HepG2 (cell line): ENCODE measurements at regions not wholly inside any gene's neighbourhood (a gene's known extent, or its start where the extent isn't known, plus 50 kb on each side); places are given as distances from the start of the nearest gene placed in this dataset.

ENCODE experiments used
- CCAR2 ChIP-seq: fragments of 200-400 bp; formaldehyde crosslinking; optimal IDR thresholded peaks from 2 replicates; pipeline ENCODE3; 2018; ENCODE audit warnings: low read depth, mild to moderate bottlenecking, low read length, moderate library complexity
- ELK4 ChIP-seq: sonication (generic); formaldehyde crosslinking; IDR thresholded peaks from 2 replicates; pipeline ENCODE4 v1.9.0; 2021; ENCODE audit warnings: missing genetic modification reagents, borderline replicate concordance
- HOMEZ ChIP-seq: IDR thresholded peaks from 2 replicates; pipeline ENCODE4 v1.6.1; 2016; ENCODE audit warnings: low read depth
- MIXL1 ChIP-seq: IDR thresholded peaks from 2 replicates; pipeline ENCODE4 v1.6.1; 2016
- MXI1 ChIP-seq: IDR thresholded peaks from 3 replicates; pipeline ENCODE4 v1.6.1; 2012; ENCODE audit warnings: low read depth, low read length, inconsistent platforms, borderline replicate concordance
- NFKB2 ChIP-seq: sonication (generic); formaldehyde crosslinking; IDR thresholded peaks from 2 replicates; pipeline ENCODE4 v1.4.0; 2020; ENCODE audit warnings: missing genetic modification reagents, borderline replicate concordance
- RERE ChIP-seq: IDR thresholded peaks from 2 replicates; pipeline ENCODE4 v1.6.1; 2016; ENCODE audit warnings: low read depth, missing genetic modification reagents, missing compliant biosample characterization
- REXO4 ChIP-seq: sonication (generic); formaldehyde crosslinking; IDR thresholded peaks from 2 replicates; pipeline ENCODE4 v1.8.0; 2022; ENCODE audit warnings: missing genetic modification reagents, mild to moderate bottlenecking, borderline replicate concordance
- STAT6 ChIP-seq: sonication (generic); formaldehyde crosslinking; IDR thresholded peaks from 2 replicates; pipeline ENCODE4 v1.4.0; 2020; ENCODE audit warnings: missing genetic modification reagents, mild to moderate bottlenecking, borderline replicate concordance
- TBL1XR1 ChIP-seq: fragments of 150-350 bp; IDR thresholded peaks from 2 replicates; pipeline ENCODE4 v1.6.1; 2014; ENCODE audit warnings: borderline replicate concordance, low read length; ENCODE audit not compliant: partially characterized antibody
- XRCC5 ChIP-seq: fragments of 200-400 bp; formaldehyde crosslinking; optimal IDR thresholded peaks from 2 replicates; pipeline ENCODE3; 2017; ENCODE audit warnings: mild to moderate bottlenecking, low read length
- ZFP36L1 ChIP-seq: sonication (generic); formaldehyde crosslinking; IDR thresholded peaks from 2 replicates; pipeline ENCODE4 v1.8.0; 2022; ENCODE audit warnings: mild to moderate bottlenecking, missing genetic modification reagents, moderate library complexity
- ZNF513 ChIP-seq: sonication (generic); formaldehyde crosslinking; conservative IDR thresholded peaks from 2 replicates; pipeline ENCODE4 v1.5.0; 2020; ENCODE audit warnings: missing genetic modification reagents
- ZNF615 ChIP-seq: sonication (generic); formaldehyde crosslinking; IDR thresholded peaks from 2 replicates; pipeline ENCODE4 v1.5.0; 2020; ENCODE audit warnings: mild to moderate bottlenecking, missing genetic modification reagents, borderline replicate concordance
- ZNF879 ChIP-seq: sonication (generic); formaldehyde crosslinking; IDR thresholded peaks from 2 replicates; pipeline ENCODE4 v1.8.1; 2023; ENCODE audit warnings: missing genetic modification reagents
- ZSCAN5A ChIP-seq: sonication (generic); formaldehyde crosslinking; IDR thresholded peaks from 2 replicates; pipeline ENCODE4 v1.8.0; 2022; ENCODE audit warnings: mild to moderate bottlenecking, missing genetic modification reagents, borderline replicate concordance

GRCh38 chr7:104064969-104065387, 75.5 kb upstream of the RELN start (continued):
- TF ChIP-seq STAT6 = peak; percentile 85
- no peak for TF ChIP-seq ZNF879
- TF ChIP-seq CCAR2 = no peak
- TF ChIP-seq TBL1XR1 = peak; percentile 43
- peak; percentile 98 for TF ChIP-seq MIXL1 (CRISPR knock-in tag)
- TF ChIP-seq ZNF513 (CRISPR knock-in tag) = no peak
- no peak for TF ChIP-seq ZNF615 (CRISPR knock-in tag)
- TF ChIP-seq HOMEZ (CRISPR knock-in tag) = peak; percentile 92
- no peak; the same call in 1 of the 2 replicates for TF ChIP-seq ZFP36L1 (CRISPR knock-in tag)
- no peak for TF ChIP-seq REXO4 (CRISPR knock-in tag)
- TF ChIP-seq NFKB2 (CRISPR knock-in tag) = no peak
- no peak for TF ChIP-seq MXI1
- TF ChIP-seq ELK4 (CRISPR knock-in tag) = no peak
- TF ChIP-seq XRCC5 = no peak
- TF ChIP-seq ZSCAN5A (CRISPR knock-in tag) = no peak
- peak; percentile 95 for TF ChIP-seq RERE (CRISPR knock-in tag)
